Fibroblast of skin of left quadriceps (primary cell): ENCODE measurements at regions not wholly inside any gene's neighbourhood (a gene's known extent, or its start where the extent isn't known, plus 50 kb on each side); places are given as distances from the start of the nearest gene placed in this dataset.
"Not testable (repeated sequence)": the region's sequence is repeated elsewhere in the genome, so short reads cannot be mapped to it uniquely, and the experiment has no call there.

Experiments used
- DNase-seq, 2 experiments: peaks; one replicate each; pipeline ENCODE4 v3.0.0-alpha.2; 2013; ENCODE audit warnings: low read depth in 2 of 2

DNA sequence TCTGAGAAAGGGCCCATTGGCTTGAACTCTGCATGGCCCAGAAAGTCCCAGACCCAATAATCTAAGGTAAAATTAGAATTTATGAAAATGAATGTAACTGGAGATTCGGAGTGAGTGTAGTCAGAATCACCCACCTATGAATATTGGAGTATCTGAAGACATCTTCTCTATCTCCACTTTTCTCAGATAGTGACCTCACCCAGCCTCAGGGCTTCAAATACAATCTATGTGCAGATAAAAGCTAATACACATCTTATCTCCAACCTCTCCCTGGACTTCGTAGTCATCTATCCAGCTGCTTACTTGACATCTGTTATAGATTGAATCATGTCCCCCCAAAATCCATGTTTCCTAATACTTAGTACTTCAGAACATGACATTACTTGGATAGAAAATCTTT lies 263.2 kb downstream of the RAD51AP2 start:
- no peak for DNase-seq

DNA sequence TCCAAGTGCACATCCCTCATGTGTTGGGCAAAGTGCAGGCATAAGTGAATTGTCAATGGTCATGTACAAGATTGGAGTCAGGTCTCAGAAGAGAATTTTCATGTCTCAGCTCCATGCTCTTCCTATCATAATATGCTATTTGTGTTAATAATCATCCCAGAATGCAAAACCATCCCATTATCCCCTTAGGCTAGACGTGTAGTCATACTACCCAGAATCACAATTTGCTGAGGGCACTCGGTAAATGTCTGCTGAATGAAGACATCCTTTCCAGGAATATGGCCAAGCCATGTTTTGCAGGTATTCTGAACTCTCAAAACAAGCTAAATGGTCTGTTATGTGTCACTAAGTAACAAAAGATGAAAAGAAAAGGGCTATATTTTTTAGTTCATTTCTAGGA lies 263.8 kb downstream of the RAD51AP2 start:
- no peak for DNase-seq

- no peak for DNase-seq
These were observed 266.0 kb downstream of the RAD51AP2 start for GRCh38 chr2:17252258-17252657.

DNA sequence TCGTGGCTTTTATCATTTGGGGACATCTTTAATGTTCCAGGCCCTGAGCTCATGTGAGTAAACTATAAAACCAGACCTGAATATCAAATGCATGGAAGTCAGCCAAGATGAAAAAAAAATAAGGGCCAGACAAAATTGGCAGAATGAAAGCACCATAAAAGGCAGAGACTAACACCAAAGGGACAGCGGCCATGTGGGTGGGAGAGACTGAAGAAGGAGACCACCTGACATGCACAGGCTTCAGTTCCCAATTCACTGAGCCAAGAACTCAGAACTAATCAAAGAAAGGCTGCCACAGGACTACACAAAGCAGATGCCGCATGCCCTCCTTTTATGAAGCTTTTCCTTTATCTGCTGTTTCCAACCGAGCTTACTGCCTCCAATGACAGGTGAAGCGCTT lies 267.1 kb downstream of the RAD51AP2 start:
- no peak for DNase-seq

DNA sequence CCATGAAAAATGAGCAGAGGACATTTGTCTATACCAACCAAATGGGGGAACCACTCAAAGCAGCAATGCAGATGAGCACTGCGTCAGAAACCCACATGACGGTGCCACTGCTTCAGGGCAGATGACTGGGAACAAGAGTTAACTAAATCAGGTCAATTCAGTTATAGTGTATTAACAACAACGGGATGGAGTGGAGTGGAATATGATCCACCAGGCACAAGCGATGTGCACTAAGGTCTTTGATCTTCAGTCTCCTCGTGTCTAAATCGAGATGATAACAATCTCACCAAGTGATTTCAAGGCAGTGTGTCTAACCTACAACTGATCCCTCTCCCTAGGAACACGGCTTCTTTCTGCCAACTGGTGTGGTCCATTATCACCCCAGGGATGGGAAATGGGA lies 269.0 kb downstream of the RAD51AP2 start:
- DNase-seq: no peak

DNA sequence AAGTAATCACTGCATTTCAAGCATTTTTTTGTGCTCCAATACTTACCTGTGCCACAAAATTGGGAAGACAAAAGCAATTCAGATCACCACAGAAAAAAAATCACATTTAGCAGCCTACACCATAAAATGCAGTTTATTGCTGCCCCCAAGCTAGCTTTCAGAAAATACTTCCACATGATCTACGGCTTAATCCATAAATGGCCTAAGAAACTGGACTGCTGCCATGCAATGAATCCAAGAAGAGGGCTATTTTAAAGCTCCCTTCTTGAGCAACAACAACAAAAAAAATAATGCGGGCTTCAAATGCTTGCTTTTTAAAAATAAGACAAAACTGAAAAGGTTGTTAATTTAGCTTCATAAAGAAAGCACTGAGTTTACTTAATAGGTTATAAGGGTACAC lies 272.3 kb downstream of the RAD51AP2 start:
- peak in 1 of 2 experiments; percentile 8 for DNase-seq

DNA sequence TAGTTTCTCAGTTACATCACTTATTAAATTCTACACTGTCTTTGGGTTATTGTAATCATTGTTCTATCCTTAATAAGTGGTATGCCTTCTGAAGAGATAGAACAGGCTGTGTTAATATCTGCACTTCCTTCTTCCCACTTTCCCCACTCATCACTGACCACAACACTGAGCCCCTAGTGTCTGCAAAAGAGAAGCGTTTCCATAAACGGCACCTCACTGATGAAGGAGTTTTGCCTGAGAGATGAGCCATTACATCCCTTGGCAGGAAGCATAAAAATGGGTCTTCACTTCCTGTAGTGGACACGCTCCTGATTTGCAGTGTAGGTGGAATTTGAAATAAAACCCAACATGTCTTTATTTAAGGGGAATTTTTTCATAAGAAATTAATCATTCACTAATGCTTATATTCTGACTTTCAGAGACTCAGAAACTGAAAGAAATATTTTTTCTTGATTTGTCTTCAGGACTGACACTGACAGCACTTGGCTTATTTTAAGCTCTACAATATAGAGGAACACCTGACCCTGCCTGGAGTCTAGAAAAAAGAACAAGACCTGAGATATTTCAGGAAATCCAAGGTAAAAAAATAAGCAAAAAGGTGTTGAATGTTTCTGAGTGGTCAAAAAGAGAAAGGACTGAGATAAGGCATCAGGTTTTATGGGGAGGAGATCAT lies 275.3 kb downstream of the RAD51AP2 start:
- DNase-seq: no peak

- DNase-seq: no peak
These were observed 278.7 kb downstream of the RAD51AP2 start for GRCh38 chr2:17239550-17239949.

DNA sequence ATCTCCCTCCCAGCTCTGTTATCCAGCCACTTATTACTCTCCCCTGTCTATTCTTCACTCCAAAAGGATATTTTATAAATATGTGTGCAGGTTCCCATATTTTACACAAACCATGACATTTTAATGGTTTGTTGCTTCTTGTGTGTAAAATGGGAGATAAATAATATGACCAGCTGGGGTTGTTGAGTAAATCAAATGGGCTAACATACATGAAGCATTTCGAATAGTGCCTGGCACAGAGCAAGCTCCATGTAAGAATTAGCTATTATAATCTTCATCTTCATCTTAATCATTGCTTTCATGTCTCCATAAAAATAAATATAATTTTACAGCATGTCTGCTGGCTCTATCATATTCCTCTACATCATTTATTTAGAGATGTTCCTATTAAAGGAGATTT lies 283.1 kb downstream of the RAD51AP2 start:
- no peak for DNase-seq

DNA sequence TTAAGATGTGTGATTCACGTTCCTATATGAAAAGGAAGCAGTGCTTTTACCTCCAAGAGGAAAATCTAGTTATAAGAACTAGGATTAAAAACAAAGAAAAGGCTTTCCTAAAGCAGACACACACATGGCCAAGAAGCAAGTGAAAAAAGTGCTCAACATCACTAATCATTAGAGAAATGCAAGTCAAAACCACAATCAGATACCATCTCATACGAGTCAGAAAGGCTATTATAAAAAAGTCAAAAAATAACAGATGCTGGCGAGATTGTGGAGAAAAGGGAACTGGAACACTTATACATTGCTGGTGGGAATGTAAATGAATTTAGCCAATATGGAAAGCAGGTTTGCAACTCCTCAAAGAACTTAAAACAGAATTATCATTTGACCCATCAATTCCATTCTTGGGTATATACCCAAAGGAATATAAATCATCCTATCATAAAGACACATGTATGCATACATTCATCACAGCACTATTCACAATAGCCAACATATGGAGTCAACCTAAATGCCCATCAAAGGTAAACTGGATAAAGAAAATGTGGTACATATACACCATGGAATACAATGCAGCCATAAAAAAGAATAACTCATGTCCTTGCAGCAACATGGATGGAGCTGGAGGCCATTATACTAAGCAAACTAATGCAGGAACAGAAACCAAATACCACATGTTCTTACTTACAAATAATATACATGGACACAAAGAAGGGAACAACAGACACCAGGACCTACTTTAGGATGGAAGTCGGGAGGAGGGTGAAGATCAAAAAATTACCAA lies 285.3 kb downstream of the RAD51AP2 start:
- DNase-seq: peak in 1 of 2 experiments; percentile 20

DNA sequence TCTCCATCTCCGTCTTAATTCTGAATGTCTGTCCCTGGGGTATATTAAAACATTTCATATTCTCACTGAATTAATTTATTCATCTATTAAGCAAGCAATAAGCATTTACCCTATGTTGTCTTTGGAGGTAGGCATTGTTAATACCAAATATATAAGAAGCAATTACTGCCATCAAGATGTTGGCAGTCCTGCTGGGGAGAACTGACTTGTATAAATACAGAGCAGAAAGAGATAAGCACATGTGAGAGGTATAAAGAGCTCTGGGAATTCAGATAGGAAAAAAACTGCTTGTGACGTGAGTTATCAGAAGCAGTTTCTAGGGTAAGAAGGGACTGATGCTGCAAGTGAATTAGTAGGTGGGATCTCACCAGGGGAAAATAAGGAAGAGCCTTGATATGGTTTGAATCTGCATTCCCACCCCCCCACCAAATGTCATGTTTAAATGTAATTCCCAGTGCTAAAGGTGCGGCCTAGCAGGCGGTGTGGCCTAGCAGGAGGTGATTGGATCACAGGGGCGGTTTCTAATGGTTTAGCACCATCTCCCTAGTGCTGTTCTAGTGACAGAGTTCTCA lies 286.8 kb downstream of the RAD51AP2 start:
- no peak for DNase-seq

DNA sequence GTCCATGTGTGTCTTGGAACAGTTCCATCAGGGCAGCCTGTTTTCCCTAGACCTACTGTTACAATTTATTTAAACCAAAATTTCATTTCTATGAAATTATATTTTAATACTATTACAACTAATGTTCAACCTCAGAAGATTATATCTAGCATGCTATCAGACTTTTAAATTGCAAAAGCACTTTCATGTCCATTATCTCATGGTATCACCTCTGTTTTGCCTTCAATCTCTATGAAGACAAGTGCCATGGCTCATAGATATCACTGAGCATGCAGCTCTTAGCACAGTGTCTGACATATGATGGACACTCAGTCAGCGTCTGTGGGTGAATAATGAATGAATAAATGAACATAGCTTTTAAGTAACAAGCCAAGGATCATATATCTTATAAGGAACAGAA lies 288.8 kb downstream of the RAD51AP2 start:
- DNase-seq: no peak

- DNase-seq: no peak
These were observed 289.8 kb downstream of the RAD51AP2 start for GRCh38 chr2:17228461-17228860.

DNA sequence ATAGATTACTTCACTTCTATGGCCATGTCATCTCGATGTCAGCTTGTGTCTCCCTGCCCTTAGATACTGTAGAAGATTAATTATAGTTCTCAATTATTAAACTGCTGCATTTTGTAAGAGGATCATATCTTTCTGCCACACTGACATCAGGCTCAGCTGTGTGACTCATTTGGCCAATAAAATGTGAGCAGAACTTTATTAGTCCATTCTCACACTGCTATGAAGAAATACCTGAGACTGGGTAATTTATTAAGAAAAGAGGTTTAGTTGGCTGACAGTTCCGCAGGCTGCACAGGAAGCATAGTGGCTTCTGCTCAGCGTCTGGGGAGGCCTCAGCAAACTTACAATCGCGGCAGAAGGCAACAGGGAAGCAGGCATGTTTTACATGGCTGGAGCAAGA lies 290.4 kb downstream of the RAD51AP2 start:
- no peak for DNase-seq

- DNase-seq: peak in 1 of 2 experiments; percentile 22
These were observed 291.2 kb downstream of the RAD51AP2 start for GRCh38 chr2:17226941-17227490.

- DNase-seq: peak in 1 of 2 experiments; percentile 36
These were observed 295.0 kb downstream of the RAD51AP2 start for GRCh38 chr2:17223211-17223610.

DNA sequence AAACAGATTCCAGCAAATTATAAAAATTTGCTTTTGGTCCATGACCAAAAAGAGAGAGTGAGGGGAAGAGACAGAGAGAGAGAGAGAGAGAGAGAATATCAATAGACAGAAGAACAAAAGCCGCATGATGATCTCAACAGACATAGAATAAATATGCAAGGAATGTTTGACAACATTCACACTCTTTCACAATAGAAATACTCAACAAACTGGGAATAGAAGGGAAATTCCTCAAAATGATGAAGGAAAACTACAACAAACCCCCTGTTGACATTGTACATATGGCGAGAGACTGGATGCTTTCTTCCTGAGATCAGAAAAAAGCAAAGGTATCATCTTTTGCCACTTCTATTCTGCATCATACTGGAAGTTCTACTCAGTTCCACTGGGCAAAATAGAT lies 309.7 kb downstream of the RAD51AP2 start:
- peak; percentile 54 to 55 for DNase-seq

DNA sequence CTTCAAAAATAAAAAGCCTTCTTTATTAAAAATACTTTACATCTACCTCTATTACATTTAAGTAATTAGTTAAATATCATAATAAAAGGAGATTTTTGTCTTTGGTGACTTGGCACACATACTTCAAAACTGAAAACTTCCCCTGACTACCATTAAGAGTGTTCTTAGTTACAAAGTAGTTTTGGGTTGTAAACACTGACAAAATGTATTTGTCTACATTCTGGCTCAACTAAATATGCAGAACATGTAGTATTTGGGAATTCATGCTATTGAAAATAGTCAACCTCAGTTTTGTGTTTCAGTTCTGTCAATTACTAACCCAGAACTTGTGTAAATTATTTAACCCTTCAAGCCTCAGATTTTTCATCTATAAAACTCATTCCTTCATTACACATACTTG lies 311.5 kb downstream of the RAD51AP2 start:
- no peak for DNase-seq

DNA sequence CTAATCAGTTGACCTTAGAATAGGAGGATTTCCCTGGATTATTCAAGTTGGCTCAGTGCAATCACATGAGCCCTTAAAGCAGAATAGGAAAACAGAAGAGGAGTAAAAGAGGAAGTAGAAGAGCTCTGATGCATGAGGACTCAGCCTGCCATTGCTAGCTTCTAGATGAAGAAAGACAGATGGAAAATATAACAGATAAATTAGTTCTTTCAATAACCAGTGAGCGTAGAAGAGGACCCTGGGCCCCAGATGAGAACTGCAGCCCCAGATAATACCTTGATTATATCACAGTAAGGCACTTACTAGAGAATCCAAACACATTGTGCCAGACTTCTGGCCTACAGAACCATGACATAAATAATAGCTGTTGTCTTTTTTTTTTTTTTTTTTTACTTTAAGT lies 314.0 kb downstream of the RAD51AP2 start:
- DNase-seq: not testable (repeated sequence)

- DNase-seq: not testable (repeated sequence)
These were observed 315.6 kb downstream of the RAD51AP2 start for GRCh38 chr2:17202628-17203027.

GRCh38 chr2:17199741-17200140 lies 318.5 kb downstream of the RAD51AP2 start:
- no peak for DNase-seq

GRCh38 chr2:17196380-17196779 lies 321.9 kb downstream of the RAD51AP2 start:
- no peak for DNase-seq

- DNase-seq: no peak
These were observed 323.2 kb downstream of the RAD51AP2 start for GRCh38 chr2:17195016-17195415.
